ENCODE measurements at regions not wholly inside any gene's neighbourhood (a gene's known extent, or its start where the extent isn't known, plus 50 kb on each side); places are given as distances from the start of the nearest gene placed in this dataset.

DNA sequence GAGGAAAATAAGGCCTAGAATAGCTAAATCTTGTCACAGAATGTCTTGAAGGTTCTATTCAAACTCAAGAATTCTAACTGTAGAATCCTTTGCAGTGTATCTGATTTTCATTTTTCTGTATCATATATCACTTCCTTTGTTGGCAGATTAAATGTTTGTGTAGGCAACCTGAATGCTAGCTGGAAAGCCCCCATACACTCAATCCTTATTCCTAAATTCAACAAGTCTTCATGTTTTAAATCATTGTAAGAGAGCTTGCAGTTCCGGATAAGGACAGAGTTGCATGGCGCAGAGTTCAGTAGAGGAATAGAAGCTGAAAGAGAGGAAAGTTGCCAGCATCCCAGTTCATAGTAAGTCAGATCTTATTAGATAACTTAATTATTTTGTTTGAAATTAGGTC lies 242.0 kb upstream of the SEMA6D start:
- TF ChIP-seq, protein P1, sequence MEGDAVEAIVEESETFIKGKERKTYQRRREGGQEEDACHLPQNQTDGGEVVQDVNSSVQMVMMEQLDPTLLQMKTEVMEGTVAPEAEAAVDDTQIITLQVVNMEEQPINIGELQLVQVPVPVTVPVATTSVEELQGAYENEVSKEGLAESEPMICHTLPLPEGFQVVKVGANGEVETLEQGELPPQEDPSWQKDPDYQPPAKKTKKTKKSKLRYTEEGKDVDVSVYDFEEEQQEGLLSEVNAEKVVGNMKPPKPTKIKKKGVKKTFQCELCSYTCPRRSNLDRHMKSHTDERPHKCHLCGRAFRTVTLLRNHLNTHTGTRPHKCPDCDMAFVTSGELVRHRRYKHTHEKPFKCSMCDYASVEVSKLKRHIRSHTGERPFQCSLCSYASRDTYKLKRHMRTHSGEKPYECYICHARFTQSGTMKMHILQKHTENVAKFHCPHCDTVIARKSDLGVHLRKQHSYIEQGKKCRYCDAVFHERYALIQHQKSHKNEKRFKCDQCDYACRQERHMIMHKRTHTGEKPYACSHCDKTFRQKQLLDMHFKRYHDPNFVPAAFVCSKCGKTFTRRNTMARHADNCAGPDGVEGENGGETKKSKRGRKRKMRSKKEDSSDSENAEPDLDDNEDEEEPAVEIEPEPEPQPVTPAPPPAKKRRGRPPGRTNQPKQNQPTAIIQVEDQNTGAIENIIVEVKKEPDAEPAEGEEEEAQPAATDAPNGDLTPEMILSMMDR (IDR thresholded peaks at IDR 0.05; ENCODE audit: low read depth, low read length), result no peak
- TF ChIP-seq POLR2A (IDR thresholded peaks at IDR 0.05; ENCODE audit: extremely low read depth, insufficient read length) (no peak), MYC (IDR thresholded peaks at IDR 0.05; ENCODE audit: low read depth, low read length) (no peak)
- TF ChIP-seq, protein P2, sequence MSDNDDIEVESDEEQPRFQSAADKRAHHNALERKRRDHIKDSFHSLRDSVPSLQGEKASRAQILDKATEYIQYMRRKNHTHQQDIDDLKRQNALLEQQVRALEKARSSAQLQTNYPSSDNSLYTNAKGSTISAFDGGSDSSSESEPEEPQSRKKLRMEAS (IDR thresholded peaks at IDR 0.05; ENCODE audit: low read depth, low read length), result no peak
